ENCODE measurements at regions not wholly inside any gene's neighbourhood (a gene's known extent, or its start where the extent isn't known, plus 50 kb on each side); places are given as distances from the start of the nearest gene placed in this dataset.

GRCh38 chr3:193833592-193833991, 240.6 kb downstream of the OPA1 start:
- no TSS peak for BruUV-seq (replicated peaks)
- TF ChIP-seq CTCF (IDR thresholded peaks at IDR 0.05; ENCODE audit: unreplicated experiment), result no peak
- CTCF ChIA-PET, result interaction anchor here (0.5 to 1.9 kb wide), 5 partner anchors 9 to 297 kb away, joined by 4 to 11 read pairs (median 5); no protein-coding TSS in a partner anchor
- Mint-ChIP-seq H3K4me1 (ENCODE audit: low read depth, unreplicated experiment) (peaks cover 96% of the 10 kb centered on the region), H3K9me3 (ENCODE audit: low read depth, unreplicated experiment) (no peaks in the 10 kb centered on the region), H3K27ac (ENCODE audit: unreplicated experiment) (peak overlapping the region; percentile 3), H3K36me3 (ENCODE audit: insufficient read depth, unreplicated experiment) (peaks cover 37% of the 10 kb centered on the region), H3K27me3 (ENCODE audit: unreplicated experiment) (no peaks in the 10 kb centered on the region), H3K4me3 (ENCODE audit: low read depth, unreplicated experiment) (no peak overlapping the region)
- intact Hi-C loops (cut with micrococcal nuclease; ENCODE audit: unreplicated experiment), result loop anchor here (5.0 kb wide), 1 partner anchor 39 kb away; no protein-coding TSS in a partner anchor
- DNase-seq, result no peak

GRCh38 chr3:193835414-193835813, 242.4 kb downstream of the OPA1 start:
- Mint-ChIP-seq H3K27ac (ENCODE audit: unreplicated experiment) (peak overlapping the region; percentile 58), H3K4me3 (ENCODE audit: low read depth, unreplicated experiment) (no peak overlapping the region), H3K4me1 (ENCODE audit: low read depth, unreplicated experiment) (peaks cover 96% of the 10 kb centered on the region), H3K27me3 (ENCODE audit: unreplicated experiment) (no peaks in the 10 kb centered on the region), H3K36me3 (ENCODE audit: insufficient read depth, unreplicated experiment) (peaks cover 24% of the 10 kb centered on the region), H3K9me3 (ENCODE audit: low read depth, unreplicated experiment) (no peaks in the 10 kb centered on the region)
- TF ChIP-seq CTCF (IDR thresholded peaks at IDR 0.05; ENCODE audit: unreplicated experiment), result no peak
- CTCF ChIA-PET, result no interaction called here
- no TSS peak for BruUV-seq (replicated peaks)
- intact Hi-C loops (cut with micrococcal nuclease; ENCODE audit: unreplicated experiment), result no loop called here
- DNase-seq, result no peak

GRCh38 chr3:193836511-193836910, 243.5 kb downstream of the OPA1 start:
- H3K27ac Mint-ChIP-seq (ENCODE audit: unreplicated experiment), result no peak overlapping the region
- peaks cover 27% of the 10 kb centered on the region for H3K36me3 Mint-ChIP-seq (ENCODE audit: insufficient read depth, unreplicated experiment)
- no peak for DNase-seq
- no peak for TF ChIP-seq CTCF (IDR thresholded peaks at IDR 0.05; ENCODE audit: unreplicated experiment)
- intact Hi-C loops (cut with micrococcal nuclease; ENCODE audit: unreplicated experiment), result no loop called here
- H3K4me3 Mint-ChIP-seq (ENCODE audit: low read depth, unreplicated experiment), result no peak overlapping the region
- no peaks in the 10 kb centered on the region for H3K27me3 Mint-ChIP-seq (ENCODE audit: unreplicated experiment)
- H3K9me3 Mint-ChIP-seq (ENCODE audit: low read depth, unreplicated experiment), result peaks cover 2% of the 10 kb centered on the region
- peaks cover 96% of the 10 kb centered on the region for H3K4me1 Mint-ChIP-seq (ENCODE audit: low read depth, unreplicated experiment)
- no TSS peak for BruUV-seq (replicated peaks)
- CTCF ChIA-PET, result no interaction called here

- Mint-ChIP-seq H3K9me3 (ENCODE audit: low read depth, unreplicated experiment) (peaks cover 2% of the 10 kb centered on the region), H3K36me3 (ENCODE audit: insufficient read depth, unreplicated experiment) (peaks cover 25% of the 10 kb centered on the region), H3K4me3 (ENCODE audit: low read depth, unreplicated experiment) (no peak overlapping the region), H3K27me3 (ENCODE audit: unreplicated experiment) (no peaks in the 10 kb centered on the region), H3K27ac (ENCODE audit: unreplicated experiment) (no peak overlapping the region), H3K4me1 (ENCODE audit: low read depth, unreplicated experiment) (peaks cover 96% of the 10 kb centered on the region)
- CTCF ChIA-PET, result no interaction called here
- BruUV-seq (replicated peaks), result no TSS peak
- TF ChIP-seq CTCF (IDR thresholded peaks at IDR 0.05; ENCODE audit: unreplicated experiment), result no peak
- DNase-seq, result no peak
- intact Hi-C loops (cut with micrococcal nuclease; ENCODE audit: unreplicated experiment), result no loop called here
Measured at GRCh38 chr3:193836918-193837317, 243.9 kb downstream of the OPA1 start.

Measured in Calu3 (cell line).